Panc1 (cell line): ENCODE measurements at regions not wholly inside any gene's neighbourhood (a gene's known extent, or its start where the extent isn't known, plus 50 kb on each side); places are given as distances from the start of the nearest gene placed in this dataset.

ENCODE experiments used
- ATAC-seq: fragments of 200-7000 bp; cut with Tn5 transposase; 2 replicates; pipeline ENCODE4 v1.9.1; 2020; ENCODE audit warnings: mild to moderate bottlenecking, moderate library complexity
- BruUV-seq: library from RNA; stranded (reverse); fragments of 400-500 nt; replicated peaks from 2 replicates; lab custom pipeline; 2021; lab: Mats Ljungman, UMichigan
- CTCF ChIA-PET: fragments of 300-600 bp; sonication (Branson Sonifier 250); formaldehyde crosslinking; loops from one replicate; lab custom pipeline; 2022; ENCODE audit warnings: antibody characterized with exemption; lab: Charles Lee
- POLR2A ChIA-PET: fragments of 300-600 bp; sonication (Branson Sonifier 250); formaldehyde crosslinking; loops from one replicate; lab custom pipeline; 2022; ENCODE audit warnings: antibody characterized with exemption; lab: Charles Lee
- DNase-seq: peaks from one replicate; pipeline ENCODE4 v3.0.0-alpha.2; 2010; ENCODE audit warnings: low read depth, low spot score
- H3K27ac ChIP-seq: 2 replicates; pipeline ENCODE4 v1.5.1; 2011; ENCODE audit warnings: mild to moderate bottlenecking, low read length, inconsistent platforms
- H3K27me3 ChIP-seq: fragments of 200-500 bp; sonication (Bioruptor generic); 2 replicates; pipeline ENCODE4 v1.6.0; 2014; ENCODE audit warnings: low read length, inconsistent platforms; ENCODE audit not compliant: control insufficient read depth, insufficient read depth
- H3K36me3 ChIP-seq: fragments of 200-500 bp; sonication (Bioruptor generic); 2 replicates; pipeline ENCODE4 v1.5.1; 2014; ENCODE audit warnings: inconsistent platforms, mild to moderate bottlenecking, low read length, moderate library complexity; ENCODE audit not compliant: control insufficient read depth, insufficient read depth
- H3K4me1 ChIP-seq: 2 replicates; pipeline ENCODE4 v1.5.1; 2011; ENCODE audit warnings: inconsistent platforms, mild to moderate bottlenecking, low read length, moderate library complexity; ENCODE audit not compliant: control insufficient read depth, insufficient read depth
- H3K4me3 ChIP-seq, 2 experiments: 2 replicates each; pipeline ENCODE4 v1.5.1; 2011 to 2012; ENCODE audit warnings: low read depth in 2 of 2, low read length in 2 of 2, mild to moderate bottlenecking in 2 of 2, inconsistent platforms in 1 of 2, moderate library complexity in 1 of 2
- H3K9me3 ChIP-seq: fragments of 200-500 bp; sonication (Bioruptor generic); 2 replicates; pipeline ENCODE4 v1.5.1; 2014; ENCODE audit warnings: low read depth, mild to moderate bottlenecking, inconsistent platforms, low read length, moderate library complexity; ENCODE audit not compliant: control insufficient read depth, insufficient read depth
- CTCF ChIP-seq: fragments of 450-650 bp; IDR thresholded peaks from 2 replicates; pipeline ENCODE4 v1.5.1; 2017; ENCODE audit warnings: mild to moderate bottlenecking
- POLR2AphosphoS5 ChIP-seq: IDR thresholded peaks from 2 replicates; pipeline ENCODE4 v1.6.1; 2012; ENCODE audit warnings: mild to moderate bottlenecking, low read depth, low read length, moderate library complexity
- REST ChIP-seq, 2 experiments: IDR thresholded peaks; 2 replicates each; pipeline ENCODE4 v1.6.1; 2011 to 2012; ENCODE audit warnings: low read depth in 2 of 2, control low read depth in 1 of 2, low read length in 1 of 2, mild to moderate bottlenecking in 1 of 2, moderate library complexity in 1 of 2; ENCODE audit not compliant: insufficient read depth in 1 of 2
- SIN3A ChIP-seq: IDR thresholded peaks from 2 replicates; pipeline ENCODE4 v1.6.1; 2012; ENCODE audit warnings: low read depth, mild to moderate bottlenecking, low read length, moderate library complexity, borderline replicate concordance; ENCODE audit not compliant: insufficient read depth
- TCF7L2 ChIP-seq: IDR thresholded peaks from 2 replicates; pipeline ENCODE4 v1.6.1; 2011; ENCODE audit warnings: mild to moderate bottlenecking, low read depth, low read length, inconsistent platforms
- in situ Hi-C: cut with HindIII; loops from 2 replicates; pipeline ENCODE4 v1.10.0; 2016; ENCODE audit warnings: low sequenced_read_pairs, low pct_unique_long_range_greater_than_20kb
- intact Hi-C: fragments of 100-400 bp; cut with micrococcal nuclease; formaldehyde crosslinking; loops from one replicate; pipeline ENCODE4 v1.10.0; 2022; ENCODE audit not compliant: unreplicated experiment

DNA sequence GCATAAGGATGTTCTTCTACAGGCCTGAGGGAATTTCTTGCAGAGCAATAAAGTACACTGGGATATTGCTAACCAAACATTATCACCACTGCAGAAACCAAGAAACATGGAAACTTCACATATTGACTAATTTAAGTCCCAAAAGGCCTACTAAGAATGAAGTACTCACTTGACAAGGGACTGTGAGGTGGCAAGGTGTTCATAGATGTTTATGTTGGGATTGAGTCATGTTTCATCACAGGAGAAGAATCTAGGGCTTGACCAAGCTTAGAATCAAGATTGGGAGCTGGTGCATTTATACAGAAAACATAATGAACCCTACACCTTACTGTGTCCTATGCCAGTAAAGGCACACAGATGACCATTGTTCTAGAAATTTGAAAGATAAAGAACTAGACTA is 56.7 kb upstream of the GAS1 start:
- BruUV-seq, result no TSS peak
- no peaks in the 10 kb centered on the region for H3K27me3 ChIP-seq
- no peak for TF ChIP-seq POLR2AphosphoS5
- TF ChIP-seq REST (IDR thresholded peaks at IDR 0.05; ENCODE audit: insufficient read depth in 1 of 2, low read depth in 2 of 2, low read length in 1 of 2), result no peak
- no peak for TF ChIP-seq TCF7L2
- TF ChIP-seq CTCF, result no peak
- TF ChIP-seq SIN3A, result no peak
- no peak overlapping the region for H3K27ac ChIP-seq
- in situ Hi-C loops (no loop called here), intact Hi-C loops (no loop called here)
- ChIA-PET CTCF (no interaction called here), POLR2A (no interaction called here)
- no peaks in the 10 kb centered on the region for H3K9me3 ChIP-seq
- no peak for DNase-seq
- H3K36me3 ChIP-seq, result no peaks in the 10 kb centered on the region
- no peak overlapping the region for H3K4me3 ChIP-seq
- no peak for ATAC-seq
- no peaks in the 10 kb centered on the region for H3K4me1 ChIP-seq

DNA sequence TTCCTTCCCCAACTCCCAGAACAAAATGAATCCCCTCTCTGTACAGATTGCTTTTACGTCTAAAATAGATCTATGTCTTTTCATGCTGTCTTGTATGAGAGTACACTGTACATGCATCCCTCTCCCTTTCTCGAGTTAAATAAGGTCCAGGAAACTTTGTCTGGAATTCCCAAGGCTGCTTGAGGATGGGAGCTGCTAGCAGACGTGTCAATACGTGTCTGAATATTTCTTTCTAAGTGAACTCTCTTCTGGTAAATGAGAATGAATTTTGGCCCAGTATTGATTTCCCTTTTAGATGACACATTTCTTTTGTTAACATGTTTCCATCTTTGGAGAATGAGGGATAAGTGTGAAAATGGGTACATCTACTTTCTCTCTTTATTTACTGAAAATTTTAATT is 59.6 kb upstream of the GAS1 start:
- no peak overlapping the region for H3K4me3 ChIP-seq
- H3K27me3 ChIP-seq, result no peaks in the 10 kb centered on the region
- in situ Hi-C loops (no loop called here), intact Hi-C loops (no loop called here)
- no peak overlapping the region for H3K27ac ChIP-seq
- no peaks in the 10 kb centered on the region for H3K9me3 ChIP-seq
- TF ChIP-seq POLR2AphosphoS5, result no peak
- TF ChIP-seq SIN3A, result no peak
- no peak for TF ChIP-seq CTCF
- no peak for TF ChIP-seq TCF7L2
- no peak for TF ChIP-seq REST (IDR thresholded peaks at IDR 0.05; ENCODE audit: insufficient read depth in 1 of 2, low read depth in 2 of 2, low read length in 1 of 2)
- BruUV-seq, result no TSS peak
- no peak for ATAC-seq
- H3K4me1 ChIP-seq, result no peaks in the 10 kb centered on the region
- CTCF ChIA-PET, result interaction anchor here (0.5 kb wide), 1 partner anchor 422 kb away, joined by 4 read pairs; no protein-coding TSS in a partner anchor
- no peak for DNase-seq
- POLR2A ChIA-PET, result no interaction called here
- no peaks in the 10 kb centered on the region for H3K36me3 ChIP-seq
